Endothelial cell of umbilical vein (primary cell): ENCODE measurements at regions not wholly inside any gene's neighbourhood (a gene's known extent, or its start where the extent isn't known, plus 50 kb on each side); places are given as distances from the start of the nearest gene placed in this dataset.

ENCODE experiments used
- BruUV-seq: library from RNA; stranded (reverse); fragments of 400-500 nt; replicated peaks from 2 replicates; lab custom pipeline; 2021; lab: Mats Ljungman, UMichigan
- CTCF ChIA-PET: fragments of 300-600, 350-600 bp; sonication (Branson Sonifier 250); formaldehyde crosslinking; loops from one replicate; lab custom pipeline; 2021; ENCODE audit warnings: antibody characterized with exemption, inconsistent platforms; lab: Charles Lee
- POLR2A ChIA-PET: fragments of 300-600, 350-600 bp; sonication (Branson Sonifier 250); formaldehyde crosslinking; loops from one replicate; lab custom pipeline; 2021; ENCODE audit warnings: antibody characterized with exemption, inconsistent platforms; lab: Charles Lee
- DNase-seq: peaks from one replicate; pipeline ENCODE4 v3.0.0-alpha.2; 2011; ENCODE audit warnings: low read depth, low spot score
- FAIRE-seq: peaks from 2 replicates; lab custom pipeline; 2011; peaks lifted over from hg19 to GRCh38; lab: Jason Lieb, UNC
- H2AFZ ChIP-seq: 2 replicates; pipeline ENCODE4 v1.6.0; 2012; ENCODE audit warnings: low read depth, low read length, control low read depth, inconsistent platforms
- H3K27ac ChIP-seq: 2 replicates; pipeline ENCODE4 v1.5.1; 2011; ENCODE audit warnings: low read depth, mild to moderate bottlenecking, control low read depth, low read length, moderate library complexity; ENCODE audit not compliant: insufficient read depth
- H3K27me3 ChIP-seq, 2 experiments: 2 replicates each; pipeline versions ENCODE4 v1.6.0 to v1.6.1; 2011; ENCODE audit warnings: low read length in 2 of 2, mixed read lengths in 1 of 2; ENCODE audit not compliant: control insufficient read depth in 2 of 2, insufficient read depth in 2 of 2
- H3K36me3 ChIP-seq, 2 experiments: 2 replicates in 1 of 2; 3 replicates in 1 of 2; pipeline ENCODE4 v1.5.1; 2011; ENCODE audit warnings: low read length in 2 of 2, mild to moderate bottlenecking in 1 of 2, moderate library complexity in 1 of 2; ENCODE audit not compliant: control insufficient read depth in 2 of 2, insufficient read depth in 2 of 2; ENCODE audit errors: extremely low read depth in 1 of 2
- H3K4me1 ChIP-seq: 3 replicates; pipeline ENCODE4 v1.5.1; 2011; ENCODE audit warnings: mild to moderate bottlenecking, low read length; ENCODE audit not compliant: control insufficient read depth, insufficient read depth; ENCODE audit errors: extremely low read depth
- H3K4me2 ChIP-seq: 2 replicates; pipeline ENCODE4 v1.6.1; 2011; ENCODE audit warnings: low read length, control low read depth, mixed read lengths; ENCODE audit not compliant: insufficient read depth
- H3K4me3 ChIP-seq, 3 experiments: fragments of 200-600 bp in 1 of 3; sonication (generic), shearing (Covaris generic) in 1 of 3; replicated peaks in 1 of 3; 2 replicates each; pipeline ENCODE4 v1.5.1; 2011 to 2016; ENCODE audit warnings: control low read depth in 3 of 3, low read length in 3 of 3, mild to moderate bottlenecking in 2 of 3, inconsistent platforms in 1 of 3, low read depth in 1 of 3, moderate library complexity in 1 of 3; ENCODE audit not compliant: insufficient read depth in 1 of 3
- H3K79me2 ChIP-seq: 2 replicates; pipeline ENCODE4 v1.6.0; 2012; ENCODE audit warnings: low read length, inconsistent platforms; ENCODE audit not compliant: control insufficient read depth, insufficient read depth
- H3K9ac ChIP-seq: replicated peaks from 2 replicates; pipeline ENCODE3; 2011; ENCODE audit warnings: low read length, control low read depth; ENCODE audit not compliant: insufficient read depth; ENCODE audit errors: extremely low read depth
- H3K9me1 ChIP-seq: replicated peaks from 3 replicates; pipeline ENCODE4 v1.6.0; 2011; ENCODE audit warnings: mild to moderate bottlenecking, low read length; ENCODE audit not compliant: control insufficient read depth, insufficient read depth; ENCODE audit errors: extremely low read depth
- H3K9me3 ChIP-seq: replicated peaks from 2 replicates; pipeline ENCODE4 v1.5.1; 2012; ENCODE audit warnings: low read length, inconsistent platforms; ENCODE audit not compliant: control insufficient read depth, insufficient read depth
- H4K20me1 ChIP-seq: replicated peaks from 2 replicates; pipeline ENCODE3; 2011; ENCODE audit warnings: mild to moderate bottlenecking, low read length; ENCODE audit not compliant: control insufficient read depth, insufficient read depth; ENCODE audit errors: extremely low read depth
- EZH2 ChIP-seq: IDR thresholded peaks from 2 replicates; pipeline ENCODE4 v1.6.1; 2012; ENCODE audit warnings: borderline replicate concordance, low read depth, mild to moderate bottlenecking, moderate library complexity, low read length, inconsistent platforms; ENCODE audit not compliant: severe bottlenecking
- FOS ChIP-seq: IDR thresholded peaks from 2 replicates; pipeline ENCODE4 v1.6.1; 2011; ENCODE audit warnings: mild to moderate bottlenecking, low read length, moderate library complexity, borderline replicate concordance; ENCODE audit not compliant: insufficient read depth
- GATA2 ChIP-seq: IDR thresholded peaks from 2 replicates; pipeline ENCODE4 v1.7.0; 2011; ENCODE audit warnings: low read depth, mild to moderate bottlenecking, moderate library complexity, mixed read lengths, low read length; ENCODE audit not compliant: insufficient read length, insufficient read depth
- JUN ChIP-seq: IDR thresholded peaks from 2 replicates; pipeline ENCODE4 v1.6.1; 2011; ENCODE audit warnings: borderline replicate concordance, low read depth; ENCODE audit not compliant: insufficient read length, insufficient read depth
- MYC ChIP-seq: IDR thresholded peaks from one replicate; pipeline ENCODE4 v1.6.1; 2011; ENCODE audit warnings: mild to moderate bottlenecking, low read depth, low read length
- POLR2A ChIP-seq: IDR thresholded peaks from 2 replicates; pipeline ENCODE4 v1.6.1; 2012; ENCODE audit warnings: low read depth, mild to moderate bottlenecking, control low read depth, low read length
- POLR2AphosphoS5 ChIP-seq: IDR thresholded peaks from 2 replicates; pipeline ENCODE4 v1.6.1; 2012; ENCODE audit warnings: low read depth, mild to moderate bottlenecking, control low read depth, low read length, moderate library complexity; ENCODE audit not compliant: insufficient read depth
- dilution Hi-C: fragments of 300-500 bp; cut with MboI; formaldehyde crosslinking; loops from one replicate; pipeline ENCODE4 v1.15.0; 2019; ENCODE audit warnings: low sequenced_read_pairs; ENCODE audit not compliant: extremely low pct_ligation_motif_present
- intact Hi-C: fragments of 100-400 bp; cut with micrococcal nuclease; formaldehyde crosslinking; loops from one replicate; pipeline ENCODE4 v1.10.0; 2022
- TF ChIP-seq, protein P1 (sequence below): IDR thresholded peaks from 2 replicates; pipeline ENCODE4 v1.6.1; 2011; ENCODE audit not compliant: insufficient read depth, insufficient read length
- TF ChIP-seq, protein P2 (sequence below), 2 donors: IDR thresholded peaks; 1 replicate in 1 of 2; 2 replicates in 1 of 2; pipeline ENCODE4 v1.5.1; 2011; ENCODE audit warnings: low read length in 2 of 2, mild to moderate bottlenecking in 2 of 2, moderate library complexity in 2 of 2, control low read depth in 1 of 2, inconsistent platforms in 1 of 2, low read depth in 1 of 2; ENCODE audit not compliant: insufficient read depth in 1 of 2; ENCODE audit errors: extremely low read depth in 1 of 2

DNA sequence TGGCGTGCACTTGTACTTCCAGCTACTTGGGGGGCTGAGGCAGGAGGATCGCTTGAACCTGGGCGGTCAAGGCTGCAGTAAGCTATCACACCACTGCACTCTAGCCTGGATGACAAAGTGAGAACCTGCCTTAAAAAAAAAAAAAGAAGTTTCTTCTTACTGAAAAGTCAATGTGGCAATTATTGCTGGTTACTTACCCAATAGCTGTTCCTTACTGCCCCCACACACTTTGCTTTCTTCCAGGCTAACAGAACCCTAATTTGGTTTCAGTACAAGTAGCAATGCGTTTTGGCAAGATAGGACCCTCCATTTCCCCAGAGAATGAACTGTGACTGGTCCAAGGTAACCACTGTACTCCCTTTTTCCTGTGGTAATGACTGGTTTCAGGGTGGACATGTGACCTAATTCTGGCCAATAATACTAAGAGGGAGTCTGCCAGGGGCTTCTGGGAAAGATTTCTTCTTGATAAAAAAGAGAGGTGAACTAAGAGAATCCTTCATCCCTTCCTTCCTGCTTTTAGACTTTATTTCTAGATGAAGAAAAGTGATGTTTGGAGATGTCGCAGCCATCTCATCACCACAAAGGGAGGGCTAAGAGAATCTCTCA lies 58.8 kb upstream of the MSI2 start:
- FAIRE-seq = no peak

More for the DNA sequence above, 58.8 kb upstream of the MSI2 start:
- ChIA-PET CTCF (interaction anchor here (0.8 to 2.0 kb wide), 2 partner anchors 11 to 45 kb away, joined by 3 to 7 read pairs; no protein-coding TSS in a partner anchor), POLR2A (no interaction called here)
- Histone ChIP-seq H3K27ac (no peak overlapping the region), H2AFZ (no peak overlapping the region), H3K36me3 (no peaks in the 10 kb centered on the region), H3K4me2 (no peak overlapping the region), H4K20me1 (no peaks in the 10 kb centered on the region), H3K9me1 (no peaks in the 10 kb centered on the region), H3K4me3 (no peak overlapping the region), H3K27me3 (peaks cover 0 to 10% of the 10 kb centered on the region in 2 experiments), H3K79me2 (no peaks in the 10 kb centered on the region), H3K4me1 (no peaks in the 10 kb centered on the region), H3K9me3 (no peaks in the 10 kb centered on the region), H3K9ac (no peak overlapping the region)
- no peak for DNase-seq
- no TSS peak for BruUV-seq
- dilution Hi-C loops (no loop called here), intact Hi-C loops (no loop called here)
- TF ChIP-seq, protein P1, sequence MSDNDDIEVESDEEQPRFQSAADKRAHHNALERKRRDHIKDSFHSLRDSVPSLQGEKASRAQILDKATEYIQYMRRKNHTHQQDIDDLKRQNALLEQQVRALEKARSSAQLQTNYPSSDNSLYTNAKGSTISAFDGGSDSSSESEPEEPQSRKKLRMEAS = no peak
- TF ChIP-seq POLR2A (no peak), EZH2 (no peak), POLR2AphosphoS5 (no peak), JUN (no peak), FOS (no peak), MYC (no peak), GATA2 (no peak)
- TF ChIP-seq, protein P2, sequence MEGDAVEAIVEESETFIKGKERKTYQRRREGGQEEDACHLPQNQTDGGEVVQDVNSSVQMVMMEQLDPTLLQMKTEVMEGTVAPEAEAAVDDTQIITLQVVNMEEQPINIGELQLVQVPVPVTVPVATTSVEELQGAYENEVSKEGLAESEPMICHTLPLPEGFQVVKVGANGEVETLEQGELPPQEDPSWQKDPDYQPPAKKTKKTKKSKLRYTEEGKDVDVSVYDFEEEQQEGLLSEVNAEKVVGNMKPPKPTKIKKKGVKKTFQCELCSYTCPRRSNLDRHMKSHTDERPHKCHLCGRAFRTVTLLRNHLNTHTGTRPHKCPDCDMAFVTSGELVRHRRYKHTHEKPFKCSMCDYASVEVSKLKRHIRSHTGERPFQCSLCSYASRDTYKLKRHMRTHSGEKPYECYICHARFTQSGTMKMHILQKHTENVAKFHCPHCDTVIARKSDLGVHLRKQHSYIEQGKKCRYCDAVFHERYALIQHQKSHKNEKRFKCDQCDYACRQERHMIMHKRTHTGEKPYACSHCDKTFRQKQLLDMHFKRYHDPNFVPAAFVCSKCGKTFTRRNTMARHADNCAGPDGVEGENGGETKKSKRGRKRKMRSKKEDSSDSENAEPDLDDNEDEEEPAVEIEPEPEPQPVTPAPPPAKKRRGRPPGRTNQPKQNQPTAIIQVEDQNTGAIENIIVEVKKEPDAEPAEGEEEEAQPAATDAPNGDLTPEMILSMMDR (IDR thresholded peaks at IDR 0.05; ENCODE audit: extremely low read depth in 1 of 2, insufficient read depth in 1 of 2, low read depth in 1 of 2, low read length in 2 of 2) = no peak
